ENCODE measurements at regions not wholly inside any gene's neighbourhood (a gene's known extent, or its start where the extent isn't known, plus 50 kb on each side); places are given as distances from the start of the nearest gene placed in this dataset.
"Not testable (repeated sequence)": the region's sequence is repeated elsewhere in the genome, so short reads cannot be mapped to it uniquely, and the experiment has no call there.

DNA sequence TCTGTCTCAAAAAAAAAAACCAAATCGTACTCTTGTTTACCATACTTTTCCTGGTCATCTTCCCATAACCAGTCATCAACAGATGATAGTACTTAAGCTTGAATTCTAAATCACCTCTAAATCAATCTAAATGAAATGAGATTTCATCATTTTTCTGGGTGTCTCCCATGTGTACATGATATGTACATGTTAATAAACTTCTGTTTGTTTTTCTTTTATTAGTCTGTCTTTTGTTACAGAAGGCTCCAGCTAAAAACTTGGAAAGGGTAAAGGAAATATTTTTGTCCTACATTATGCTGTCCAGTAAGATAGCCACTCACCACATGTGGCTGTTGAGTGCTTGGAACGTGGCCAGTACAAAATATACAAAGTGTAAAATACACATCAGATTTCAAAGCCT lies 78.7 kb upstream of the MSH6 start:
- H3K27me3 ChIP-seq (ENCODE audit: low read depth) = no peaks in the 10 kb centered on the region
- no peaks in the 10 kb centered on the region for H3K4me1 ChIP-seq
- no peaks in the 10 kb centered on the region for H3K9me3 ChIP-seq
- DNase-seq (no peak), ATAC-seq (no peak)
- intact Hi-C loops (cut with DNase I) = no loop called here
- no peaks in the 10 kb centered on the region for H3K36me3 ChIP-seq
- TF ChIP-seq, protein P1, sequence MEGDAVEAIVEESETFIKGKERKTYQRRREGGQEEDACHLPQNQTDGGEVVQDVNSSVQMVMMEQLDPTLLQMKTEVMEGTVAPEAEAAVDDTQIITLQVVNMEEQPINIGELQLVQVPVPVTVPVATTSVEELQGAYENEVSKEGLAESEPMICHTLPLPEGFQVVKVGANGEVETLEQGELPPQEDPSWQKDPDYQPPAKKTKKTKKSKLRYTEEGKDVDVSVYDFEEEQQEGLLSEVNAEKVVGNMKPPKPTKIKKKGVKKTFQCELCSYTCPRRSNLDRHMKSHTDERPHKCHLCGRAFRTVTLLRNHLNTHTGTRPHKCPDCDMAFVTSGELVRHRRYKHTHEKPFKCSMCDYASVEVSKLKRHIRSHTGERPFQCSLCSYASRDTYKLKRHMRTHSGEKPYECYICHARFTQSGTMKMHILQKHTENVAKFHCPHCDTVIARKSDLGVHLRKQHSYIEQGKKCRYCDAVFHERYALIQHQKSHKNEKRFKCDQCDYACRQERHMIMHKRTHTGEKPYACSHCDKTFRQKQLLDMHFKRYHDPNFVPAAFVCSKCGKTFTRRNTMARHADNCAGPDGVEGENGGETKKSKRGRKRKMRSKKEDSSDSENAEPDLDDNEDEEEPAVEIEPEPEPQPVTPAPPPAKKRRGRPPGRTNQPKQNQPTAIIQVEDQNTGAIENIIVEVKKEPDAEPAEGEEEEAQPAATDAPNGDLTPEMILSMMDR (IDR thresholded peaks at IDR 0.05) = no peak
- H3K4me3 ChIP-seq = no peak overlapping the region
- H3K27ac ChIP-seq = no peak overlapping the region

DNA sequence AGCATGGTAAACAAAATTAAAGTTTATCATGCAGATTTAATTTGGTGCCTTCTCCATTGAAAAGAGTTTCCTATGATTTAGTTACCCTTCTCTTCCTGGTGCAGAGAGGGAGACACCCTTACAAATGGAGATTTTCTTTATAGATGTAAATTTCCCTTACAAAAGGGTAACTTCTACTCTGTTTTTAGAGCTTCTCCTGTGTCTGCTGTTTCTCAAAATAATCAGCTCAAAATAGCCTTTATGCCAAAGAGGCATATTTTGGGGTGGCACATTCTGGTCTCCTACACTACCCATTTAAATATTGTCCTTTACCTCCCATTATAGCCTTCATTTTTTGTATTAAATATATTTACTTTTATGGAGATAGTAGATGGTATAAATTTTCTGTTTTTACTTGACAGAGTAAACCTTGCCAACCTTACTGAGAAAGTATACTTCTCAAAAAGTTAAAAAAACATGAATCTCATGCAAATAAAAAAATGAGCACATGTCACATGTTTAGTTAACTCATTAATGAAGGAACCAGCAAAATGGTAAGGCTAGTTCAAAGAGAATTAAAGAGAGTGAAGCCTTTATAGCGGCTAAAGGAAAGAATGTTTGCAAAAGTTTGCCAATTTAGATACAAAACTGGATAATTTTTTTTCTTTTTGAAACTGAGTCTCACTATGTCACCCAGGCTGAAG lies 83.3 kb upstream of the MSH6 start:
- Histone ChIP-seq H3K27ac (no peak overlapping the region), H3K36me3 (no peaks in the 10 kb centered on the region), H3K4me1 (no peaks in the 10 kb centered on the region), H3K9me3 (no peaks in the 10 kb centered on the region), H3K4me3 (no peak overlapping the region), H3K27me3 (ENCODE audit: low read depth) (no peaks in the 10 kb centered on the region)
- DNase-seq (no peak), ATAC-seq (no peak)
- intact Hi-C loops (cut with DNase I) = no loop called here
- TF ChIP-seq, protein P1 (IDR thresholded peaks at IDR 0.05) = no peak

DNA sequence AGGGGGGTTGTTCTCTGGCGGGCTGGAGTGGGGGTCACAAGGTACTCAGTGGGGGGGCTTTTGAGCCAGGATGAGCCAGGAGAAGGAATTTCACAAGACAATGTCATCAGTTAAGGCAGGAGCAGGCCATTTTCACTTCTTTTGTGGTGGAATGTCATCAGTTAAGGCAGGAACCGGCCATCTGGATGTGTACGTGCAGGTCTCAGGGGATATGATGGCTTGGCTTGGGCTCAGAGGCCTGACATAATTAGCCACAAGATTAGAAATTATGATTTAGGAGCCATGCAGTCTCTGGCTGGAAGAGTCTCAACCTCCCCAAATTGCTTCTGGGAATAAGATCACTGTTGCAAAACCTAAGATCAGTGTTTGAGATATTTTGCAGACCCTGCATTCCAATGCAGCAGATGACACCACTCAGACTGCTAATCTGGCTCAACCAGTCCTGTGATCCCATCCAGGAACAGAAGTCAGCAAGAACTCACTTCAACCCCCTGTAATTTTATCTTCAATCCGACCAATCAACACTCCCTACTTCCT lies 84.4 kb upstream of the MSH6 start:
- H3K27ac ChIP-seq; H3K4me1 ChIP-seq; H3K9me3 ChIP-seq; H3K27me3 ChIP-seq (ENCODE audit: low read depth); H3K36me3 ChIP-seq; DNase-seq; intact Hi-C loops (cut with DNase I); H3K4me3 ChIP-seq: not testable (repeated sequence)
- ATAC-seq = peak in 1 of 2 donors; percentile 27

DNA sequence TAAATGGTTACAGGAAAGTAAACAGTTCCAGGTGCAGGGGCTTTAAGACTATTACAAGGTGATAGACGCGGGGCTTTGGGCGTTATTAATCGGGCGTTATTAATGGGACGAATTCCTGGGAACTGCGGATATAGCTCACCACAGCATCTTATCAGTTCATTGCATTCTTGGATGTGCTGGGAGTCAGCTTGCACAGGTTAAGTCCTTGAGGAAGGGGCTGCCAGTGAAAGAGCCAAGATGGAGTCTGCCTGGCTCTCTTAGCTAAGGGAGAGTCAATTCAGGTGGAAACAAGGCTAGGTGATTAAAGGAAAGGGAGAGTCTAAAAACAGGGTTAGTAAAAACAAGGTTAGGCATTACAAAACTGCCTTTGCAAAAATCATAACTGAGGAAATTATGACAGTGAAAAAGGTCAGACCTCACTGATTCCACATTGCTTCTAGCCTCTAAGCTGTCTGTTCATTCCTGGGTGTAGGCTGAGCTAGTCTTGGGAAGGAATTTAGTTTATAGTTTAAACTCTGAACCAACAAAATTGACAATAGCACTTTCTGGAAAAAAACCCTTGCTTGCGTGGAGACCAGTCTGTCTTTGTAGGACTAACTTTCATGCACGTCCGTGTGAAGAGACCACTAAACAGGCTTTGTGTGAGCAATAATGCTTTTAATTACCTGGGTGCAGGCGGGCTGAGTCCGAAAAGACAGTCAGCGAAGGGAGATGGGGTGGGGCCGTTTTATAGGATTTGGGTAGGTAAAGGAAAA lies 85.1 kb upstream of the MSH6 start:
- H3K36me3 ChIP-seq; H3K27me3 ChIP-seq (ENCODE audit: low read depth); H3K4me1 ChIP-seq; intact Hi-C loops (cut with DNase I); ATAC-seq; H3K27ac ChIP-seq; H3K9me3 ChIP-seq; H3K4me3 ChIP-seq; DNase-seq: not testable (repeated sequence)

DNA sequence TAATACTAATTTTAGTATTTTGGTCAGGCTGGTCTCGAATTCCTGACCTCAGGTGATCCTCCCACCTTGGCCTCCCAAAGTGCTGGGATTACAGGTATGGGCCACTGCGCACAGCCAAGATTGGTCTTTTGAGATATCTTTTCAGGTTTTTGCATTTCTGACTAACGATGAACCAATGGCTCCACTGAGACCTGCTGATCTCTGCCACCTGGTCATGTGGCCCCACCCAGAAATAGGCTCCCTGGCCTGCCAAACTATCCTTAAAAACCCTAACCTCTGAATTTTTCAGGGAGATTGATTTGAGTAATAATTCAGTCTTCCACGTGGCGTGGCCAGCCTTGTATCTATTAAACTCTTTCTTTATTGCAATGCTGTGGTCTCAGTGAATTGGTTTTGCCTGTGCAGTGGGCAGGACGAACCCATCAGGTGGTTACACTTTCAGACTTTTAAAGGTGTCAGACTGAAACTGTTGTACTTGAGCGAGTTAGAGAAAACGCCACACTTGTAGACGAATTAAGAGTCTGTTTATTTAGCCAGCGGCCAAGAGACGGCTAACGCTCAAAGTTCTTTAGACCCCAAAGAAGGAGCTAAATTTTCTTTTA lies 85.8 kb upstream of the MSH6 start:
- ATAC-seq = no peak
- Histone ChIP-seq H3K9me3 (no peaks in the 10 kb centered on the region), H3K27ac (no peak overlapping the region), H3K4me1 (no peaks in the 10 kb centered on the region), H3K36me3 (no peaks in the 10 kb centered on the region), H3K27me3 (ENCODE audit: low read depth) (no peaks in the 10 kb centered on the region), H3K4me3 (no peak overlapping the region)
- TF ChIP-seq, protein P1 (IDR thresholded peaks at IDR 0.05) = no peak
- intact Hi-C loops (cut with DNase I) = no loop called here
- no peak for DNase-seq

DNA sequence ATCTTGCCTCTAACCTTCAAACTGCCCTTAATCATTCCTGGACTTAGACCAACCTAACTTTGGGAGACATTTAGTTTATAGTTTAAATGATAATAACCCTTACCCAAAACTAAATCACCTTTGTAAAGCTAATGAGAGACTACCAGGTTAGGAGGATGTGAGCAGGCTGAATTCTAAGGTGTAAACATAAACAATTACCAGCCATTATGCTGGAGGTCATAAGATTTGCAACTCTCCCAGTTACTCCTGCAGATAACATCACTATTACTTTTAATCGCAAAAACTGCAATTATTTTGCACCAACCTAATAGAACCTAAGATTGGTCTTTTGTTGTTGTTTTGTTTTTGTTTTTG lies 86.5 kb upstream of the MSH6 start:
- intact Hi-C loops (cut with DNase I) = no loop called here
- no peak overlapping the region for H3K4me3 ChIP-seq
- no peaks in the 10 kb centered on the region for H3K9me3 ChIP-seq
- TF ChIP-seq, protein P1 (IDR thresholded peaks at IDR 0.05) = no peak
- H3K27ac ChIP-seq = no peak overlapping the region
- H3K36me3 ChIP-seq = no peaks in the 10 kb centered on the region
- H3K27me3 ChIP-seq (ENCODE audit: low read depth) = no peaks in the 10 kb centered on the region
- no peaks in the 10 kb centered on the region for H3K4me1 ChIP-seq
- ATAC-seq = no peak
- DNase-seq = no peak

All from lower lobe of right lung (tissue), 2 donors.